HG03565 (cell line): ENCODE measurements at regions not wholly inside any gene's neighbourhood (a gene's known extent, or its start where the extent isn't known, plus 50 kb on each side); places are given as distances from the start of the nearest gene placed in this dataset.

Experiments
- ATAC-seq: cut with Tn5 transposase; IDR thresholded peaks from one replicate; pipeline ENCODE4 v1.9.1; 2021; ENCODE audit warnings: mild to moderate bottlenecking, moderate library complexity; ENCODE audit not compliant: unreplicated experiment

- no peak for ATAC-seq
Observed at GRCh38 chr14:101002738-101003137, 99.2 kb upstream of the RTL1 start.

GRCh38 chr14:101004176-101004575 lies 100.7 kb upstream of the RTL1 start:
- ATAC-seq = no peak

GRCh38 chr14:101004954-101005353 lies 101.4 kb upstream of the RTL1 start:
- no peak for ATAC-seq

GRCh38 chr14:101005447-101005846 lies 101.9 kb upstream of the RTL1 start:
- ATAC-seq = no peak

GRCh38 chr14:101006008-101006407 lies 102.5 kb upstream of the RTL1 start:
- no peak for ATAC-seq

GRCh38 chr14:101007004-101007614 lies 103.6 kb upstream of the RTL1 start:
- no peak for ATAC-seq

- ATAC-seq = no peak
Observed at GRCh38 chr14:101007765-101008164, 104.2 kb upstream of the RTL1 start.

- no peak for ATAC-seq
Observed at GRCh38 chr14:101008196-101008595, 104.7 kb upstream of the RTL1 start.

GRCh38 chr14:101008631-101009336 lies 105.3 kb upstream of the RTL1 start:
- ATAC-seq = no peak

- ATAC-seq = no peak
Observed at GRCh38 chr14:101009531-101009930, 106.0 kb upstream of the RTL1 start.

- ATAC-seq = no peak
Observed at GRCh38 chr14:101010293-101010692, 106.8 kb upstream of the RTL1 start.

GRCh38 chr14:101010835-101011234 lies 107.3 kb upstream of the RTL1 start:
- ATAC-seq = no peak

- no peak for ATAC-seq
Observed at GRCh38 chr14:101017209-101017608, 113.7 kb upstream of the RTL1 start.

- no peak for ATAC-seq
Observed at GRCh38 chr14:101017806-101018560, 114.5 kb upstream of the RTL1 start.

- no peak for ATAC-seq
Observed at GRCh38 chr14:101018561-101019290, 115.2 kb upstream of the RTL1 start.

GRCh38 chr14:101019541-101019940 lies 116.0 kb upstream of the RTL1 start:
- no peak for ATAC-seq

- ATAC-seq = no peak
Observed at GRCh38 chr14:101019990-101020710, 116.6 kb upstream of the RTL1 start.

GRCh38 chr14:101020834-101021370 lies 117.4 kb upstream of the RTL1 start:
- ATAC-seq = no peak

GRCh38 chr14:101022121-101022520 lies 118.6 kb upstream of the RTL1 start:
- ATAC-seq = no peak

GRCh38 chr14:101022916-101023435 lies 119.5 kb upstream of the RTL1 start:
- ATAC-seq = no peak
